ENCODE measurements at regions not wholly inside any gene's neighbourhood (a gene's known extent, or its start where the extent isn't known, plus 50 kb on each side); places are given as distances from the start of the nearest gene placed in this dataset.

DNA sequence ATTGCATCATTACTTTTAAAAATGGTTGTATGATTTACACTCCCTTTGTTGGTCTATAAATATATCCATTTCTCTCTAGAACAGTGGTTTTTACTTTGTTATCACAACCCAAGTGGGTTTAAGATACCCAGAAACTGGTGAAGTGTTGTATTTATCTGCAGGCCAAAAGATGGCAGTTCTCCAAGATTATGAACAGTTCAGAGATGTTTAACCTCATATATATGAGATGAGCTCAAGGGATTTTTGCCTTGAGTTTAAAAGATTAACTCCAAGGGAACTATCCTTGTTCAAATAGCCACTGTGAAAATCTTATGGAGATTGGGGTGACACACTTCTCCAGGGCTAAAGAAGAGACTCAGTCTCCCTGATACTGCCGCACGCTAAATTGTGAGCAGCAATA lies 572.6 kb downstream of the TLE4 start:
- H4K20me1 ChIP-seq (ENCODE audit: insufficient read depth, low read length), result no peaks in the 10 kb centered on the region
- 37% methylated on average over 2 of the region's 2 CpGs for WGBS (ENCODE audit: low lambda C conversion rate)
- no peak for FAIRE-seq
- H3K4me2 ChIP-seq (ENCODE audit: low read depth, low read length), result no peak overlapping the region
- no peak overlapping the region for H3K9ac ChIP-seq (ENCODE audit: insufficient read depth, low read depth, low read length)
- no peaks in the 10 kb centered on the region for H3K79me2 ChIP-seq (ENCODE audit: insufficient read depth, low read length)
- ChIA-PET POLR2A (no interaction called here), CTCF (ENCODE audit: low intra/inter-chr PET ratio, low total read pairs) (no interaction called here)
- BruUV-seq (replicated peaks), result no TSS peak
- no peaks in the 10 kb centered on the region for H3K36me3 ChIP-seq (replicated peaks in 1 of 2; ENCODE audit: control insufficient read depth in 1 of 2, insufficient read depth in 2 of 2, low read length in 2 of 2)
- no peaks in the 10 kb centered on the region; the same call in 1 of the 2 replicates for H3K9me3 ChIP-seq (ENCODE audit: low read length)
- no peak for ATAC-seq
- intact Hi-C loops (cut with micrococcal nuclease; ENCODE audit: unreplicated experiment) (no loop called here), in situ Hi-C loops (cut with HindIII; ENCODE audit: extremely low pct_ligation_motif_present, low pct_unique_long_range_greater_than_20kb) (no loop called here)
- no peak for DNase-seq (ENCODE audit: low spot score)
- no peak for TF ChIP-seq KLF12 (CRISPR knock-in tag; IDR thresholded peaks at IDR 0.05; ENCODE audit: borderline replicate concordance)
- TF ChIP-seq ZNF354B (CRISPR knock-in tag; IDR thresholded peaks at IDR 0.05), result no peak
- TF ChIP-seq NFKBIZ (CRISPR knock-in tag; IDR thresholded peaks at IDR 0.05), result no peak
- TF ChIP-seq, protein P1, sequence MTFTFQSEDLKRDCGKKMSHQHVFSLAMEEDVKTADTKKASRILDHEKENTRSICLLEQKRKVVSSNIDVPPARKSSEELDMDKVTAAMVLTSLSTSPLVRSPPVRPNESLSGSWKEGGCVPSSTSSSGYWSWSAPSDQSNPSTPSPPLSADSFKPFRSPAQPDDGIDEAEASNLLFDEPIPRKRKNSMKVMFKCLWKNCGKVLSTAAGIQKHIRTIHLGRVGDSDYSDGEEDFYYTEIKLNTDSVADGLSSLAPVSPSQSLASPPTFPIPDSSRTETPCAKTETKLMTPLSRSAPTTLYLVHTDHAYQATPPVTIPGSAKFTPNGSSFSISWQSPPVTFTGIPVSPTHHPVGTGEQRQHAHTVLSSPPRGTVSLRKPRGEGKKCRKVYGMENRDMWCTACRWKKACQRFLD (CRISPR knock-in tag; IDR thresholded peaks at IDR 0.05; ENCODE audit: borderline replicate concordance), result no peak
- no peak for TF ChIP-seq ZNF652 (CRISPR knock-in tag; IDR thresholded peaks at IDR 0.05; ENCODE audit: borderline replicate concordance, low read depth)
- TF ChIP-seq MTF1 (CRISPR knock-in tag; IDR thresholded peaks at IDR 0.05), result no peak
- no peak for TF ChIP-seq ZNF740 (CRISPR knock-in tag; IDR thresholded peaks at IDR 0.05)
- TF ChIP-seq, protein P2, sequence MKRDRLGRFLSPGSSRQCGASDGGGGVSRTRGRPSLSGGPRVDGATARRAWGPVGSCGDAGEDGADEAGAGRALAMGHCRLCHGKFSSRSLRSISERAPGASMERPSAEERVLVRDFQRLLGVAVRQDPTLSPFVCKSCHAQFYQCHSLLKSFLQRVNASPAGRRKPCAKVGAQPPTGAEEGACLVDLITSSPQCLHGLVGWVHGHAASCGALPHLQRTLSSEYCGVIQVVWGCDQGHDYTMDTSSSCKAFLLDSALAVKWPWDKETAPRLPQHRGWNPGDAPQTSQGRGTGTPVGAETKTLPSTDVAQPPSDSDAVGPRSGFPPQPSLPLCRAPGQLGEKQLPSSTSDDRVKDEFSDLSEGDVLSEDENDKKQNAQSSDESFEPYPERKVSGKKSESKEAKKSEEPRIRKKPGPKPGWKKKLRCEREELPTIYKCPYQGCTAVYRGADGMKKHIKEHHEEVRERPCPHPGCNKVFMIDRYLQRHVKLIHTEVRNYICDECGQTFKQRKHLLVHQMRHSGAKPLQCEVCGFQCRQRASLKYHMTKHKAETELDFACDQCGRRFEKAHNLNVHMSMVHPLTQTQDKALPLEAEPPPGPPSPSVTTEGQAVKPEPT (CRISPR knock-in tag; IDR thresholded peaks at IDR 0.05; ENCODE audit: low read depth), result no peak
- no peak overlapping the region for H3K27ac ChIP-seq (ENCODE audit: extremely low read length, insufficient read depth, low read length)
- H3K27me3 ChIP-seq (ENCODE audit: control insufficient read depth in 1 of 2, insufficient read depth in 2 of 2, low read length in 2 of 2), result no peaks in the 10 kb centered on the region
- H2AFZ ChIP-seq (ENCODE audit: low read length), result no peak overlapping the region
- H3K4me3 ChIP-seq (replicated peaks in 1 of 3; ENCODE audit: insufficient read depth in 1 of 3, low read depth in 2 of 3, low read length in 3 of 3), result no peak overlapping the region
- no peaks in the 10 kb centered on the region for H3K4me1 ChIP-seq (ENCODE audit: insufficient read depth, low read length)
